Left ventricle myocardium inferior (tissue), 1 donor: ENCODE measurements at regions not wholly inside any gene's neighbourhood (a gene's known extent, or its start where the extent isn't known, plus 50 kb on each side); places are given as distances from the start of the nearest gene placed in this dataset.

Experiments used
- DNase-seq: peaks from one replicate; pipeline ENCODE4 v3.0.0-alpha.2; 2020
- H3K27ac ChIP-seq: fragments of 200-600 bp; replicated peaks from 2 replicates; pipeline ENCODE4 v1.8.0; 2021
- H3K27me3 ChIP-seq: fragments of 200-600 bp; 2 replicates; pipeline ENCODE4 v1.8.0; 2021; ENCODE audit warnings: low read depth
- H3K36me3 ChIP-seq: fragments of 200-600 bp; 2 replicates; pipeline ENCODE4 v1.8.0; 2021
- H3K4me1 ChIP-seq: fragments of 200-600 bp; 2 replicates; pipeline ENCODE4 v1.8.0; 2021
- H3K4me3 ChIP-seq: fragments of 200-600 bp; 2 replicates; pipeline ENCODE4 v1.8.0; 2021; ENCODE audit warnings: mild to moderate bottlenecking, moderate library complexity
- H3K9me3 ChIP-seq: fragments of 200-600 bp; replicated peaks from 2 replicates; pipeline ENCODE4 v1.8.0; 2021
- intact Hi-C: fragments of 100-400 bp; cut with micrococcal nuclease; formaldehyde crosslinking; loops from one replicate; pipeline ENCODE4 v1.11.0; 2022
- TF ChIP-seq, protein P1 (sequence below): fragments of 200-600 bp; IDR thresholded peaks from 2 replicates; pipeline ENCODE4 v1.8.0; 2021; ENCODE audit warnings: antibody characterized with exemption, mild to moderate bottlenecking, borderline replicate concordance
- donor health status: DM: no; HTN: yes; CAD: no; lungs with severe emphysema.

GRCh38 chr3:127371334-127371733, 83.5 kb upstream of the PRR20G start:
- Histone ChIP-seq H3K36me3 (no peaks in the 10 kb centered on the region), H3K4me3 (no peak overlapping the region), H3K9me3 (peaks cover 7% of the 10 kb centered on the region), H3K4me1 (no peaks in the 10 kb centered on the region), H3K27me3 (peaks cover 93% of the 10 kb centered on the region), H3K27ac (no peak overlapping the region)
- DNase-seq: no peak
- TF ChIP-seq, protein P1, sequence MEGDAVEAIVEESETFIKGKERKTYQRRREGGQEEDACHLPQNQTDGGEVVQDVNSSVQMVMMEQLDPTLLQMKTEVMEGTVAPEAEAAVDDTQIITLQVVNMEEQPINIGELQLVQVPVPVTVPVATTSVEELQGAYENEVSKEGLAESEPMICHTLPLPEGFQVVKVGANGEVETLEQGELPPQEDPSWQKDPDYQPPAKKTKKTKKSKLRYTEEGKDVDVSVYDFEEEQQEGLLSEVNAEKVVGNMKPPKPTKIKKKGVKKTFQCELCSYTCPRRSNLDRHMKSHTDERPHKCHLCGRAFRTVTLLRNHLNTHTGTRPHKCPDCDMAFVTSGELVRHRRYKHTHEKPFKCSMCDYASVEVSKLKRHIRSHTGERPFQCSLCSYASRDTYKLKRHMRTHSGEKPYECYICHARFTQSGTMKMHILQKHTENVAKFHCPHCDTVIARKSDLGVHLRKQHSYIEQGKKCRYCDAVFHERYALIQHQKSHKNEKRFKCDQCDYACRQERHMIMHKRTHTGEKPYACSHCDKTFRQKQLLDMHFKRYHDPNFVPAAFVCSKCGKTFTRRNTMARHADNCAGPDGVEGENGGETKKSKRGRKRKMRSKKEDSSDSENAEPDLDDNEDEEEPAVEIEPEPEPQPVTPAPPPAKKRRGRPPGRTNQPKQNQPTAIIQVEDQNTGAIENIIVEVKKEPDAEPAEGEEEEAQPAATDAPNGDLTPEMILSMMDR: no peak
- intact Hi-C loops: no loop called here

- no peak overlapping the region for H3K27ac ChIP-seq
- peaks cover 93% of the 10 kb centered on the region for H3K27me3 ChIP-seq
- no peaks in the 10 kb centered on the region for H3K36me3 ChIP-seq
- DNase-seq: no peak
- TF ChIP-seq, protein P1: no peak
- peaks cover 3% of the 10 kb centered on the region for H3K9me3 ChIP-seq
- intact Hi-C loops: no loop called here
- no peak overlapping the region for H3K4me3 ChIP-seq
- H3K4me1 ChIP-seq: no peaks in the 10 kb centered on the region
Observed at GRCh38 chr3:127370906-127371305, 83.1 kb upstream of the PRR20G start.

- no peak for DNase-seq
- H3K27ac ChIP-seq: no peak overlapping the region
- TF ChIP-seq, protein P1: no peak
- no peaks in the 10 kb centered on the region for H3K36me3 ChIP-seq
- intact Hi-C loops: no loop called here
- H3K4me1 ChIP-seq: no peaks in the 10 kb centered on the region
- H3K4me3 ChIP-seq: no peak overlapping the region
- no peaks in the 10 kb centered on the region for H3K9me3 ChIP-seq
- H3K27me3 ChIP-seq: peaks cover 93% of the 10 kb centered on the region
Observed at GRCh38 chr3:127369356-127369935, 81.6 kb upstream of the PRR20G start.

- H3K4me3 ChIP-seq: no peak overlapping the region
- TF ChIP-seq, protein P1: no peak
- no peaks in the 10 kb centered on the region for H3K36me3 ChIP-seq
- no peaks in the 10 kb centered on the region for H3K4me1 ChIP-seq
- no peak overlapping the region for H3K27ac ChIP-seq
- no peaks in the 10 kb centered on the region for H3K9me3 ChIP-seq
- peaks cover 91% of the 10 kb centered on the region for H3K27me3 ChIP-seq
- intact Hi-C loops: no loop called here
- DNase-seq: no peak
Observed at GRCh38 chr3:127368186-127369032, 80.6 kb upstream of the PRR20G start.

DNA sequence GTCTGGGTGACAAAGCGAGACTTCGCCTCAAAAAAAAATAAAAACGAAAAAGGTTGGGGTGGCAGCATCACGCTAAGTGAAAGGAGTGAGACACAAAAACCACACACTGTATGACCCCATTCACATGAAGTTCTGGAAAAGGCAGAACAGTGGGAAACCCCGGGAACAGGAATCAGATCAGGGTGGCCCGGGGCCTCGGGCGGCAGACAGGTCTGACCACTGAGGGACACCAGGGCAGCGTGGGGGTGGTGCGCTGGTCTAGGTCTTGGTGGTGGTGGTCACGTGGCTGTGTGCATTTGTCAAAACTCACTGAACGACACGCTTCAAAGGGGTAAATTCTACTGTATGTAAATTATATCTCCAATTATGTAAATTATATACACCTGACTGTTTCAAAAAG, 79.7 kb upstream of the PRR20G start:
- H3K4me1 ChIP-seq: no peaks in the 10 kb centered on the region
- DNase-seq: no peak

More for the DNA sequence above, 79.7 kb upstream of the PRR20G start:
- Histone ChIP-seq H3K27ac (no peak overlapping the region), H3K9me3 (no peaks in the 10 kb centered on the region), H3K27me3 (peaks cover 97% of the 10 kb centered on the region), H3K4me3 (no peak overlapping the region), H3K36me3 (no peaks in the 10 kb centered on the region)
- TF ChIP-seq, protein P1: no peak
- intact Hi-C loops: no loop called here
